ENCODE measurements at regions not wholly inside any gene's neighbourhood (a gene's known extent, or its start where the extent isn't known, plus 50 kb on each side); places are given as distances from the start of the nearest gene placed in this dataset.
A peak's percentile ranks its signal among the peaks of the same experiment; 100 is the strongest.
"Not testable (repeated sequence)": the region's sequence is repeated elsewhere in the genome, so short reads cannot be mapped to it uniquely, and the experiment has no call there.

GRCh38 chr1:20409012-20409411 lies 77.0 kb downstream of the CAMK2N1 start:
- no peak for ATAC-seq
- TF ChIP-seq GLIS3 (CRISPR knock-in tag; IDR thresholded peaks at IDR 0.05) = no peak
- no peak for TF ChIP-seq ZFP30 (CRISPR knock-in tag; IDR thresholded peaks at IDR 0.05)
- no peak for TF ChIP-seq ISL1 (CRISPR knock-in tag; IDR thresholded peaks at IDR 0.05)
- TF ChIP-seq ZFP3 (CRISPR knock-in tag; IDR thresholded peaks at IDR 0.05) = no peak
- TF ChIP-seq TCF4 (CRISPR knock-in tag; IDR thresholded peaks at IDR 0.05; ENCODE audit: borderline replicate concordance) = no peak

- peak; percentile 36; the same call in 1 of the 2 replicates for TF ChIP-seq ZNF8 (CRISPR knock-in tag; IDR thresholded peaks at IDR 0.05)
- not testable (repeated sequence) for ATAC-seq
Measured at GRCh38 chr1:20408133-20408650, 77.8 kb downstream of the CAMK2N1 start.

GRCh38 chr1:20405893-20406604 lies 80.0 kb downstream of the CAMK2N1 start:
- no peak for ATAC-seq

GRCh38 chr1:20405051-20405754 lies 80.8 kb downstream of the CAMK2N1 start:
- ATAC-seq = no peak
- TF ChIP-seq GLIS3 (CRISPR knock-in tag; IDR thresholded peaks at IDR 0.05) (no peak), ZFP3 (CRISPR knock-in tag; IDR thresholded peaks at IDR 0.05) (no peak)

More at GRCh38 chr1:20405893-20406604, 80.0 kb downstream of the CAMK2N1 start:
- no peak for TF ChIP-seq ESRRG (CRISPR knock-in tag; IDR thresholded peaks at IDR 0.05)
